NCI-H2196 treated with DMSO at 0.1 percent for 48 hours (cell line): ENCODE measurements at regions not wholly inside any gene's neighbourhood (a gene's known extent, or its start where the extent isn't known, plus 50 kb on each side); places are given as distances from the start of the nearest gene placed in this dataset.

Experiments
- DNase-seq: peaks from one replicate; lab custom pipeline; 2025; ENCODE audit not compliant: unreplicated experiment; lab: John Stamatoyannopoulos, UW

DNA sequence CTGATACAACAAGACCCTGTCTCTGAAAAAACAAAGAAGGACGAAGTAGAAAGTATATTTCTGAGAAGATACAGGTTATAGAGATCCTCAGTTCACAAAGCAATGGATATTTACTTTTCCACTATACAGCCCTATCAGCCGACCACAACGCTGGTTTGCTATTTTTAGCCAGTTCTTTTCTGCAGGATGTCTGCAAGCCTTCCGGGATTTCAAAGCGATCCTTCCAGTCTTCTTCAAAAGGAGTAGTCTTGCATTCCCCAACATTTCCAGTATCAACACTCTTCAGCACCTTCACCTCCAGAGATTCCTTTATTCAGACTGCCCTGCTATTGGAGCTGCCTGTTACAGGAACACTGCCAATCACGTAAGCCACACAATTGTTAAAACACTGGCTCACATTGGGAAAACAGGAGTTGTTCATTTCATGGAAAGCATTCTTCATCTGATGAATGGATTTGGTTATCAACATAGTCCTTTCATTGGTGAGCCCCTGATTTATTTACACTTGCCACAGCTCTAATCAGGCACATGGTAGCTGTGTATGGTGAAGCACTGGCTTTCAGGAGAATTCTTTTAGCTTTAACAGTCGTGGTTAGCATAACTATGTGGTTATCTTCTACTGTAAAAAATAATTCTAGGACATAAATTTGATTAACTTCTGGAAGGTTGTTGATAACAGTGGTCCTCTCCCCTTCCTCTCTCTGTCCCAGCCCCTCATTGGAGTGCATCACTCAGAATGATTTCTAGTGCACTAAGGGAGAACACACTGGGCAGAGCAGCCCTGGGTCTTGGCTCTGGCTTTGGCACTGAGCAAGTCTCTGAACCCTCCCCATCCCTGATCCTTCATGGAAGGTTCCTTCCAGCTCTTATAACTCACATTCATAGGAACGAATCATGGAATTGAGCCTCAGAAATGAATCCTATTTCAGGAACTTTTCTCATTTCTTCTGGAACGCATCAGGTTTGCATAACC is 109.9 kb upstream of the SORBS2 start:
- no peak for DNase-seq

DNA sequence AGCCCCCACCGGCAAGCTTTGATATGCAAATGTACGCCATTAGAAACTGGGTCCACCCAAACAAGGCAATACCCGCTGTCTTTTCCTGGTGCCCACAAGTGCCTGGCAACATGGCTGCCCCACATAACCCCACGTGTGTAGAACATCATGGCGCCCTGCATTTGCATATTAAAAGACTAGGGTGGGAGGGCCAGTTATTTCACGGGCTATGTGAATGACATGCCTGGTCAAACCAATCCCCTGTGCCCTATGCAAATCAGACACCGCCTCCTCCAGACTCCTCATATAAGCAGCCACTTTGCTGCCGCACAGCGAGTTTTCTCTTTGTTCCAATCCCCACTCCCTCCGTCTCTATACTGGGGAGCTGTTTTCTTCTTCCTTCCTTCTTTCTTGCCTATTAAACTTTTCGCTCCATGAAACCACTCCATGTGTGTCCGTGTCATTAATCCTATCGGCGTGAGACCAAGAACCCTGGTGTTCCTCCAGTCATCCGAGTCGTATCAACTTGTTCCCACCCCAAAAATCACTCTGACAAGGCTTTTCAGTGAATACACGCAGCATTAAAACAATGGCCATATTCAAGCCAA is 112.6 kb upstream of the SORBS2 start:
- DNase-seq, result no peak

DNA sequence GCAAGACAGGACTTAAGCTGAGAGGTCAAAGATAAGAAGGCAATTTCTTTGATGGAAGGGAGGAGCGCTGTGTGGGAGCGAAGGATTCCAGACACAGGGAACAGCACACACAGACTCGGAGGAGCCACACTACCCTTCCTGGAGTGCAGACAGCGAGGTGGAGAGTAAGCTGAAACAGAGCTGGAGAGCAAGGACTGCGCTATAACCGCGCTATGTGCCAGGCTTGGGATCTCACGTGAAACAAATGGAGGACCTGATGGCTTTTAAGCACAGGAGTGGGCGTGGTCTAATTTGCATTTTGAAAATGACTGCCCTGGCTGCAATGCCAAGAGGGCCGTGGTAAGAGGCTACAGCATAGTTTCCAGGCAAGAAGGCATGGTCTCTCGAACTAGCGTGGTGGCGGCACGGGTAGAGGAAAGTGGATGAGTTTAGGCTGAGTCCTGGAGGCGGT is 113.9 kb upstream of the SORBS2 start:
- no peak for DNase-seq

DNA sequence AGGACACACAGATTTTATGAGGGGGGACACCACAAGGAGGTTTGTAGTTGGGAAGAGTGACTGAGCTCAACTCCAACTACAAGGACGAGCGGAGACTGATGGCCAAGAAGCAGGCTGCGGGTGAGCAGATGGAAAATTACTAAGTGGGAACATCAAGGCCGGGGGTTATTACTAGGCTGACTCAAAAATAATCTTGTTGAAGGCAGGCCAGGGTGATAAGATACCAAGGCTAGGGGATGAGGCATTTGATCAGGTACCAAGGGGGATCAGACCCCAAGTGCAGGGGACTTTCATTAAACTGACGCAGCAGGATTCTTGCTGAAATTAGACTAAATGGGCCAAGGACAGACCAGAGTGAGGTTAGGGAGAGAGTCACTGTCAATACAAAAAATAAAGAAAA is 119.4 kb upstream of the SORBS2 start:
- no peak for DNase-seq

DNA sequence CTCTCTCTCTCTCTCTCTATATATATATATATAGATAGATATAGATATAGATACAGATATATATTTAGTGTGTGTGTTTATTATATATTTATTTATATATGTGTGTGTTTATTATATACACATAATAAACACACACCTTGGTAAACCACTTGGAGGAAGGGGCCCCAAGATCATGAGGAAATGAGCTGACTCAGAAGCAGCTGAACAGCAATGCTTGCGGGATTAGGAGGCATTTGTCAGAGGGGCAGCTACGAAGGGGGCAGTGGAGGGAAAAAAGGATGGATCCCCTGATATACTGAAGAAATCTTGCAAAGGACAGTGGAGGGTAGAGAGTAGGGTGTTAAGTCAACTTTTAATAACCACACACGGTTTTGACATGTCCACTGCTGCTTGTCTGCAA is 120.0 kb upstream of the SORBS2 start:
- DNase-seq, result no peak

DNA sequence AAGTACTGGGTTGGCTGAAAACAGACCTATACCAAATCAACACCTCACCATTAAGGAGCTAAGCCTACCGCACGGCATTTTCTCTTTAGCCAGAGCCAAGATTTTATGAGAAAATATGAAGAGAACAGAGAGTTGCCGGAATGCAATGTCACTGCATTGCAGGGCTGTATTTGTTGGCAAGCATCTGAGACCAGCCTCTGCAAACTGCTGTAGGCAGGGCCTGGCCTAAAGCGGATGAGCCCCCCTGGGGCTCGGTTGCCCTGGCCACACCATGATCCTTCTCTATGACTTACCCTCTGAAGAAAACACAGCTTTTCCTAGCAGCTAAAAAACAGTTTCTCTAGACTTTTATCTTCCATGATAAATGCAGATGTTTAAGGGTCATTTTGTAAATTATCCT is 120.5 kb upstream of the SORBS2 start:
- DNase-seq, result no peak

DNA sequence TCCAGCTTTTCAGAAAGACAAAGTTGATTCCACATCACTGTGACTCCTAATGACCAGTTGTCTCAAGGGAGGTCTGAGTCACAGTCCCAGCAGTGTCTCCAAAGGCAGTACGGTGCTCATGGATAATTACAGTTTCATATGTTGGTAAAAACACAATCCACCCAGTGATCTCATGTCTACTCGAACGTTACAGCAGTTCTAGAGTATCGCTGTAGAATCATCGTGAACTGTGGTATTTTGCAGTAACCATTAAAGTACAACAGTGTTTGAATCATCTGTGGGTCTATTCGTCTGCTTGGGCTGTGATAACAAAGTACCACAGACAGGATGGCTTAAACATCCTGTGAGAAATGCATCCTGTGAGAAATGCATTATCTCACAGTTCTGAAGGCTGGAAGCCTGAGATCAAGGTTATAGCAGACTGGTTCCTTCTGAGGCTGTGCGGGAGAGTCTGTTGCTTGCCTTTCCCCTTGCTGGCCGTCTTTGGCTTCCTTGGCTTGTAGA is 121.1 kb upstream of the SORBS2 start:
- no peak for DNase-seq

DNA sequence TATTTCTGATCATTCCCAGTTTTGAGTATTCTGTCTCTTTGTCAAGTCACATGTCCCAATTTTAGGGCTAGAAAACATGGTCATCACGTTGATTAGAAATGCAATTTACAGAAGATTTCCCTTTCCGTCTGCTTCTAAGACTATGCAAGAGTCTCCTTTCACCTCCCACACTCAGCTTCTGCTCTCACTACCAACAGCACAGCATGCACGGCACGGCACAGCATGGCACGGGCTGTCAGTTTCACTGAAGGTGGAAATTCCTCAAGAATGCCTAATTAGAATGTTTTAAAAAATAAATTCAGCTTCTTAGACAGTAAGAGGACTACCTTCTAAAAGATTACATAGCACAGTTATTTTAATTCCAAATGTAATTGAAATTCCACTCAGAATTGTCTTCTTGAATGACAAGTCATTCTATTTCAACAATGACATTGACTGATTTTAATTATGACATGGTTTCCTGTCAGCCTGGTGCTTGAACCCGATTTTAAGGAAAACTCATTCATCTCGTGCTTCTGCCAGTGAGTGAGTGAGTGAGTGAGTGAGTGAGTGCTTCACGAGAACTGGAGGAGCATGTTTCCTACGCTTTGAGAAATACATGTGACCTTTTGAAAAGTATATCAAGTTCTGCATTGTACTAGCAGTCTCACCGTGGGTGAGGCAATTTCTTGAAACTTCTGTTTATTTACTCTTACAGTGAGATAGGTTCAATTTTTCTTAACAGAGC is 124.8 kb upstream of the SORBS2 start:
- DNase-seq, result no peak

DNA sequence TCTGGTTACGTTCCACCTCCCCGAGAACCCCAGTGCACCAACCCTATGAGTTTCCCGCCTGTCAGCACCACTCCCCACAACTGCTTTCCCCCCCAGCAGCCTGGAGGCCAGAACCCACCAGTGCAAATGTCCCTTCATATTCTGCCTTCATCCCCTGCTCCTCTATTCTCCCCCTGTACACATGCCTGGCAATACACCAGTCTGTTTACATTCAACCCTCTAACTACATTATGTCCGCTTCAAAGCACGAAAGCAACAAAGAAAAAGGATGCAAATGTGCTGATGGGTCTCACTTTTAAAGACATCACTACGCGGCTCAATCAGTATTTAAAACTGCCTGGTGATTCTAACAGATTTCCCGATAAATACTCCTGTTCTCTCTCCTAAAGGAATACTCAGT is 126.7 kb upstream of the SORBS2 start:
- no peak for DNase-seq

DNA sequence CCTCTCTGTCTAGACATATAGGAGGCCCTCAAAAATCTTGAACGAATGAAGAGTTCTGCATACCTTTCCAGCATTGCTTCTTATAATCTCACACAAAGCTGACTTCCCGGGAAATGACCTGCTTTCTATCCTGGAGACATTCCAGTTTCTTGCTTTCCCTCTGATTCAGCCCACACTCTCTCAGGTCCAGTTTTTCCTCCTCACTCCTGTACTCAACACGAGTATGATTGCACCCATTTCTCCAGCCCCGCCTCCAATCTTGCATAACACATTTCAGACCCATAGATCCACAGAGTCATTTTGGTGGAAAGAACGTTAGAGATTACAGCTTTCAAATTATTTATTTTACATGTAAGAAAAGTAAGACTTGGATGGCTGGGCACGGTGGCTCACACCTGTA is 127.5 kb upstream of the TLR3 start:
- no peak for DNase-seq

DNA sequence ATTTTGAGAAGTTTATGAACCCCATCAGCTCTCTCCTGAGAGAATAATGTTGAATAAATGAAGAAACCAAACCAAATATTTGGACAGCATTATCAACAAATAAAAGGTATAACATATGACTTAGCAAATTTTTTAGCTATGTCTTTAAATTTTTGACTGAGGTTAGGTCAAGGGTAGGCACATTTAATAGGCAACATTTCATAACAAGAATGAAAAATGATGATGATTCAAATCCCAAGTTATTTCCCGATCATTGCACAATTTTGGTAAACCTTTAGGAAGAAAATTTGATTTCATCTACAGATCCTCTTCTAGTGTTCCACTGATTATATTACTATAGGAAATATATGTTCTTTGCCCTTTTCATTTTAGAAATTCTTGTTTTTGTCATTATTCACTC is 123.7 kb upstream of the TLR3 start:
- no peak for DNase-seq

DNA sequence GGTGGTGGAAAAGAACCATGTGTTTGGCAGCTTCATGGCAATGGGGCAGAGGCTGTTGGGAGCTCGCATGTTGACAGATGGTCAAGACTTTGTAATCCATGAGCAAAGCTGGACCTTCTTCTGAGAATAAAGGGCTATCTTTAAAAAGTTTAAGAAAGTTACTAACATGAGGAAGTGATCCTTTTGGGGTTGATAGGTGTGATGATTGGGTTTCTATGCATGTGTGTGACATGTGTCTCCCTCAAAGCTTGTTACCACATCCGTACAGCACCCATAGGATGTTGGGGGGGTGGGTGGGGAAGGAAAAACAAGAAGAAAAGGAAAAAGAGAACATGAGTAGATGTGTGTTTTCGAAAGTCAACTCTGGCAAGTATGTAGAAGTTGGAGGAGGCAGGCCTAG is 123.0 kb upstream of the TLR3 start:
- no peak for DNase-seq

DNA sequence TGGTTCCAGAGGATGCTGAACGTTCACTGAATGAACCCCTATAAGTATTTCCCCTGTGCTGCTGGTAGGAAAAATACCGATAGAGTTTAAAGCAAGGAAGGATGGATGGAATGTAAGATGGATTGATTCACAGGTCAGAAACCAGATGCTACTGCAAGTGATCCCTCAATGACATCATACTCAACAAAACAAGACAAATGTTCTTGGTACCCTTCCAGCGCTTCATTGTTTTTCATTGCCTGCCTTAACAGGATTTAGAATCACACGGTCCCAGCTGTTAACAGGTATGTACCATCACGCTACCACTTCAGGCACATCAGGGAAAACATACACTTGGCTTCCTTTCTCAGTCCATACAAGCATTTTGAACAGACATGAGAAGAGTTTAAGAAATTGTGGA is 118.1 kb upstream of the TLR3 start:
- DNase-seq, result no peak

DNA sequence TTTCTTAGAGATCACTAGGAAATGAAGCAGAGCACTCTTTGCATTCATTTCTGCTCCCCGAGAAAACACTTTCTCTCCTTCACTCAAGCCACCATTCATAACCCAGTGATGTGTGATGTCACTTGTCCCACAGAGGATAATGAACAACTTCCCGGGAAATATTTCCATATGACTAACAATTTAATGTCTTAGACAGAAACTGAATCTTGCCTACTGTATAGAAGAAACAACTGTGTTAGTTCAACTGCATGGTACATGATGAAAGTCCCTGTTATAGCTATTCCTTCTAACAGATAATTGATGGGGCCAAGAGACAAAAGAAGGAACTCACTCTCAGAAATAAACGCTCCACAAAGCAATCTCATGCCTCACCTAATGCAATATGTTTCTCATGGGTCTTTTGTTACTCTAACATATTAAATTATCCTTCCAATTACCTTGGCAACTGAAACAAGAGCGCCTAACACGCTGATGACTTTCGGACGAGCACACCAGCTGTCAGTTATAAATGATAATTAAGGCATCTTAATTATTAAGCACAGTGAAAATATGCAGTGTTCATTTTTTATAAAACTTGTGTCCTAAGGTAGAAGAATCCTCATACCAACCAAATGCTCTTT is 113.7 kb upstream of the TLR3 start:
- DNase-seq, result no peak

DNA sequence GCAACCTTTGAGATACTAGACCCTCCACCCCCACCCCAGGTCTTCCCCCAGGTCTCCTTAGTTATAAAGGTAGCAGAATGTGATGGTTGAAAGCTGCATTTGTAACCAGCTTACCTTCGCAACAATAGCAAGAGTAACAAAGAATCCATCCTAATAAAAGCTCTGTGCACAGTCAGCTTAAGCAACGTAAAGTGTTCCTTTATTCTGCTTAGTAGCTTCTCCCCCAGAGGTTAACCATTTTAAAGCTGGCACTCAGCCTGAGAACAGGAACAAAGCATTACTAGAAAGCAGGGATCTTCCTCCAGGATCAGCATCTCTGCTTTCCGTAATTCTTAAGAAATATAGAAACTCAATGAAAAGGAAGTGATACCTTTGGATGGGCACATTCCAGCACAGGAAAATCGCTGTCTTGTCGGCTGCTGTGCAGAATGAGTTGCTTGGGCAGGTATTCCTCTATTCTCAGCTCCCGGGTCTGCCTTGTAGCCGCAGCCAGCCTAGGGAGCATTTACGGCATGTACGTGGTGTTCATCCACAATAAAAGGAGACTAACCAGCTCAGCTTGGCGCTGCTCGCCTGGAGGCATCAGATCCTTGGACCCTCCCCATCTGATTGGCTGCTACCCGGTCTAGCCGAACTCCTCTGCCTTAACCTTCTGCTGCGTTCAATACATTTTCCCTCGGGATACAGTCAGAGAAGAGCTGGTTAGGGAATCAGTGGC is 113.0 kb upstream of the TLR3 start:
- DNase-seq, result no peak

DNA sequence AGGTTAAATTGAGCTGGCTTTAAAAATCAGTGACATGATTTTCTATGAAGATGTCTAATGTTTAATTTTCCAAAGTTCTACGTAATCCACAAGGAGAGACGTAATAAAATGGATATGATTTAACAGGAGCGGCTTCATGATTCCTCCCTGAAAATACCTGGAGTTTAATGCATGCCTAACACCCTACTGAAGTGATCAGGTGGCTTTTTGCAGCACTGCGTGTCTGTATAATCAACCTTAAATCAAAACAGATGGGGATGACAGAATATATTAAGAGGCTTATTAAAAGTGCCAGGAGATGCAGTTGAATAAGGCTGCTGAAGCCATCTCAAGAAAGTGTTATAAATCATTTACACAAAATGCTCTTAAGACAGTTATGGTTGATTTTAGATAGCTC is 112.4 kb upstream of the TLR3 start:
- DNase-seq, result no peak

DNA sequence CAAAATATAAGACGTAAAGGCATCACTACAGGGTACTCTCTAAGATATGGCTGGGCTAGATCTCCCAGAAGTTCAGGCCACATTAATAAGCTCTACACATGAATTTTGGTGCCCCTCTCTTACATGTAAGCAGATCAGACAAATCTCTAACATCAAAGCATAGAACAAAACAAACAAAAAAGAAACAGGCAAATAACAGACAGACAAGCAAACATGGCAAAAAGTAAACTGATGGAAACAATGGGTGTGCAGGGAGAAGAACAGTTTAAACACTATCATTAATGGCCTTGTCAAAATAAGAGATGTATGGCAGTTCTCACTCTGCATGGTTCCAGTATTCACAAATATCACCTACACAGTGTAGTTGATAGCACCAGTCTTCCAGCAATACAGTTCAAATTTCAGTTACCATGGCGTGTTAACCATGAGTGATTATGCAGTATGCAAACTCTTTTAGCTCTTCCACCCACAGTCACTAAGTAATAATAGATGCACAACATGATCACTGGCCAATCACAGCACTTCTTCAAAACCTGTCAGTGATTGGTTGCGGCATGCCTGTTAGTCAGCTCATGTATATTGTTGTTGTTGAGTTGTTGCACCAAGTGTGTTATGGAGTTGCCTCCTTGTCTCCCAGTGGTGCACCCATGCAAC is 110.7 kb upstream of the TLR3 start:
- no peak for DNase-seq

DNA sequence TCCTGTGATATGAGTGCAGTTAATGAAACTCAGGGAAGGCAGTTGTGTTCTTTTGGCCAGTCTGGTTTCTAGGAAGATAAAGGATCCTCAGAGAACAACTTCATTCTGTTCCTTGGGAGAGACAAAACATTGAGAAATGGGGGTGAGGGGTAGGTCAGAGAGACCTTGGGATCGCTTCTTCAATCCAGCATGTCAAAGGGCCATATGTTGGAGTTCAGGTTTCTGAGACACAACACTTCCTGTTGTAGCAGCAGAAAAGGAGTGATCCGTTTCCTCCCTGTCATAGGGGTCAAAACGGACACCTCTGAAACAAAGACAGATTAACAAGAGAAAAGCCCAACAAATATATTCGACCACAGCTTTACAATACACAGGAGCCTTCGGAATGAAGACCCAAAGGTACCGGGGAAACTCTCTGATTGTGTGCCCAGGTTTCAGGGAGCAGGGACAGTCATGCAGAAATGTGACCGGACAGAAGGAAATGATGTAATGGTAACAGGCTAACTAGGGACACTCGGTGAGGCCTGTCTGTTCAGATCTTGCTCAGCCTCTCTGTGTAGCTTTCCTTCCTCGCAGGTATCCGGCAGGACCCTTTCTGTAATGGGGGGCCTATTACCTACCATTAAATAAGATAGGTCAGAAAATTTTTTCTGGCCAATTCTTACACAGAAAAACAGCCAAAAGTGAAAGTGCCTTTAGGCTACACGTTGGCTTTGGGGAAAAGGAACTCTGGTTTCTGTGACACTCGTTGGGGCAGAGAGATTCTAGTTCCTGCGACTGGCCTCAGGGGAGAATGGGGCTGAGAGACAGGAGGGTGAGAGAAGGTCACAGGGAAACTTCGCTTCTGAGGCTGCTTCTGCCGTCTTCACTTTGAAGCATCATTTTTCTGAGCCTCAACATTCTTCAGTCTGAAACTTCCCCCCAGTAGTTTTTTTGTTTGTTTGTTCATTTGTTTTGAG is 103.3 kb upstream of the TLR3 start:
- DNase-seq, result no peak

DNA sequence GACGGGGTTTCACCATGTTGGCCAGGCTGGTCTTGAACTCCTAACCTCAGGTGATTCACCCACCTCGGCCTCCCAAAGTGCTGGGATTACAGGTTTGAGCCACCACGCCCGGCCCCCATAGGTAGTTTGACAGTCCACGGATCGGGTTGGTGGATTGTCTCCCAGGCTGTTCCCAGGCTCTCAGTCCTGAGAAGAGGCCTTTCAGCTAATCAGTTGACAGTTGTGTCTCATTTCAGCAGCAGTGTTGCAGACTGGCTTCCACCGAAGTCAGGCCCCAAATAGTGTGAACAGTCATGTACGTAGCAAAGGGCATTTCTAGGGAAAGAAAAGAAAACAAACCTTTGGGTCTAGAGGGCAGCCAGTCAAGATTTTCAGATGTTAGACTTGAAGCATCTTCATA is 102.4 kb upstream of the TLR3 start:
- DNase-seq, result no peak
